ENCODE measurements at regions not wholly inside any gene's neighbourhood (a gene's known extent, or its start where the extent isn't known, plus 50 kb on each side); places are given as distances from the start of the nearest gene placed in this dataset.

GRCh38 chr7:136303162-136303561 lies 326.0 kb upstream of the MTPN start:
- DNase-seq (ENCODE audit: low read depth) = no peak
- TF ChIP-seq CTCF (conservative IDR thresholded peaks at IDR 0.05; ENCODE audit: low read depth, low read length) = no peak
- H3K4me3 ChIP-seq (ENCODE audit: low read depth, low read length) = no peak overlapping the region

GRCh38 chr7:136302049-136302448 lies 324.9 kb upstream of the MTPN start:
- DNase-seq (ENCODE audit: low read depth) = no peak
- no peak for TF ChIP-seq CTCF (conservative IDR thresholded peaks at IDR 0.05; ENCODE audit: low read depth, low read length)
- H3K4me3 ChIP-seq (ENCODE audit: low read depth, low read length) = no peak overlapping the region

- DNase-seq (ENCODE audit: low read depth) = no peak
- H3K4me3 ChIP-seq (ENCODE audit: low read depth, low read length) = no peak overlapping the region
- no peak for TF ChIP-seq CTCF (conservative IDR thresholded peaks at IDR 0.05; ENCODE audit: low read depth, low read length)
Measured at GRCh38 chr7:136294977-136295376, 317.8 kb upstream of the MTPN start.

- no peak for TF ChIP-seq CTCF (conservative IDR thresholded peaks at IDR 0.05; ENCODE audit: low read depth, low read length)
- DNase-seq (ENCODE audit: low read depth) = no peak
Measured at GRCh38 chr7:136293841-136294391, 316.8 kb upstream of the MTPN start.

GRCh38 chr7:136293272-136293671 lies 316.1 kb upstream of the MTPN start:
- TF ChIP-seq CTCF (conservative IDR thresholded peaks at IDR 0.05; ENCODE audit: low read depth, low read length) = no peak
- no peak overlapping the region for H3K4me3 ChIP-seq (ENCODE audit: low read depth, low read length)
- DNase-seq (ENCODE audit: low read depth) = no peak

More at GRCh38 chr7:136293841-136294391, 316.8 kb upstream of the MTPN start:
- H3K4me3 ChIP-seq (ENCODE audit: low read depth, low read length) = no peak overlapping the region

GRCh38 chr7:136292365-136292764 lies 315.2 kb upstream of the MTPN start:
- no peak for DNase-seq (ENCODE audit: low read depth)
- no peak for TF ChIP-seq CTCF (conservative IDR thresholded peaks at IDR 0.05; ENCODE audit: low read depth, low read length)
- H3K4me3 ChIP-seq (ENCODE audit: low read depth, low read length) = no peak overlapping the region

- DNase-seq (ENCODE audit: low read depth) = no peak
- TF ChIP-seq CTCF (conservative IDR thresholded peaks at IDR 0.05; ENCODE audit: low read depth, low read length) = no peak
- no peak overlapping the region for H3K4me3 ChIP-seq (ENCODE audit: low read depth, low read length)
Measured at GRCh38 chr7:136290351-136290750, 313.2 kb upstream of the MTPN start.
